Tibial artery (tissue), 4 donors: ENCODE measurements at regions not wholly inside any gene's neighbourhood (a gene's known extent, or its start where the extent isn't known, plus 50 kb on each side); places are given as distances from the start of the nearest gene placed in this dataset.
A peak's percentile ranks its signal among the peaks of the same experiment; 100 is the strongest.

Experiments used
- DNase-seq, 2 donors: peaks; one replicate each; pipeline ENCODE4 v3.0.0-alpha.2; 2019
- H3K27ac ChIP-seq, 2 donors: fragments of 200-600 bp; sonication (generic) in 1 of 2; 1 replicate in 1 of 2; 2 replicates in 1 of 2; pipeline ENCODE4 v1.5.1; 2018 to 2019; ENCODE audit warnings: mild to moderate bottlenecking in 1 of 2
- H3K27me3 ChIP-seq, 2 donors: fragments of 200-600 bp; sonication (generic) in 1 of 2; one replicate each; pipeline versions ENCODE4 v1.5.1 to v1.6.0; 2016 to 2019
- H3K36me3 ChIP-seq, 3 donors: fragments of 200-600 bp; sonication (generic) in 2 of 3; one replicate each; pipeline ENCODE4 v1.5.1; 2016 to 2019; ENCODE audit warnings: mild to moderate bottlenecking in 2 of 3
- H3K4me1 ChIP-seq, 4 donors: fragments of 200-600 bp; sonication (generic) in 2 of 4; 1 replicate in 3 of 4; 2 replicates in 1 of 4; pipeline ENCODE4 v1.5.1; 2016 to 2019
- H3K4me3 ChIP-seq, 2 donors: fragments of 200-600 bp; sonication (generic) in 1 of 2; 1 replicate in 1 of 2; 2 replicates in 1 of 2; pipeline ENCODE4 v1.5.1; 2018 to 2019; ENCODE audit warnings: mild to moderate bottlenecking in 2 of 2
- H3K9me3 ChIP-seq, 3 donors: fragments of 200-600 bp; sonication (generic) in 1 of 3; one replicate each; pipeline ENCODE4 v1.5.1; 2016 to 2019
- intact Hi-C: fragments of 100-400 bp; cut with DNase I; formaldehyde crosslinking; loops from one replicate; pipeline ENCODE4 v1.15.0; 2023; ENCODE audit warnings: low total_unique reads
- TF ChIP-seq, protein P1 (sequence below), 2 experiments: fragments of 200-600 bp in 1 of 2; fragments of 450-650 bp in 1 of 2; IDR thresholded peaks; one replicate each; pipeline ENCODE4 v1.5.1; 2017 to 2019; ENCODE audit warnings: antibody characterized with exemption in 2 of 2, mild to moderate bottlenecking in 1 of 2, moderate library complexity in 1 of 2

DNA sequence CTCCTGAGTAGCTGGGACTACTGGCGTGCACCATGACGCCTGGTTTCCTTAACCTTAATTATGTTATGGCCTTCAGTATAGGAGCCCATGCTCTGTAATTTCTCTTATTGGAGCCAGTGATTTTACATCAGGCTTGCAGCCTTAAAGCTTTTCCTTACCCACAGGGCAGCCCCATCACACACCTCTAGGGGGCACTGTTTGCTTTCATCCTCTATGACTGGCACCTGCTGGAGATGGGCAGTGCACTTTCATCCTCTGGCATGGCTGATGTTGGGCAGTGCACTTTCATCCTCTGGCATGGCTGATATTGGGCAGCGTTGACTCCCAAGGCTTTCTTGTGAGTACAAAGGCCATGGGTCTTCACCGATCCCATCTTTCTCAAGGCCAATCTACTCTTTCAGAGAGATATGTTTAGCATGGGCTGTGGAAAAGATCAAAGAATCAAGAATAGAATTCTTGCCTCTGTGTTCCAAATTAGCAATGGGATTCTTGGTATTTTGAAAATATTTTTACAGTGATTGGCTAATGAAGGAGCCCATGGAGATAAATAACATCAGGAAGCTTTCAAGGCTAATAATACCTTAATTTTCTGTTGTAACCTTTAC is 80.7 kb upstream of the MEX3C start:
- Histone ChIP-seq H3K9me3 (no peaks in the 10 kb centered on the region), H3K27ac (no peak overlapping the region), H3K4me3 (no peak overlapping the region), H3K36me3 (no peaks in the 10 kb centered on the region), H3K27me3 (no peaks in the 10 kb centered on the region), H3K4me1 (no peaks in the 10 kb centered on the region)
- TF ChIP-seq, protein P1, sequence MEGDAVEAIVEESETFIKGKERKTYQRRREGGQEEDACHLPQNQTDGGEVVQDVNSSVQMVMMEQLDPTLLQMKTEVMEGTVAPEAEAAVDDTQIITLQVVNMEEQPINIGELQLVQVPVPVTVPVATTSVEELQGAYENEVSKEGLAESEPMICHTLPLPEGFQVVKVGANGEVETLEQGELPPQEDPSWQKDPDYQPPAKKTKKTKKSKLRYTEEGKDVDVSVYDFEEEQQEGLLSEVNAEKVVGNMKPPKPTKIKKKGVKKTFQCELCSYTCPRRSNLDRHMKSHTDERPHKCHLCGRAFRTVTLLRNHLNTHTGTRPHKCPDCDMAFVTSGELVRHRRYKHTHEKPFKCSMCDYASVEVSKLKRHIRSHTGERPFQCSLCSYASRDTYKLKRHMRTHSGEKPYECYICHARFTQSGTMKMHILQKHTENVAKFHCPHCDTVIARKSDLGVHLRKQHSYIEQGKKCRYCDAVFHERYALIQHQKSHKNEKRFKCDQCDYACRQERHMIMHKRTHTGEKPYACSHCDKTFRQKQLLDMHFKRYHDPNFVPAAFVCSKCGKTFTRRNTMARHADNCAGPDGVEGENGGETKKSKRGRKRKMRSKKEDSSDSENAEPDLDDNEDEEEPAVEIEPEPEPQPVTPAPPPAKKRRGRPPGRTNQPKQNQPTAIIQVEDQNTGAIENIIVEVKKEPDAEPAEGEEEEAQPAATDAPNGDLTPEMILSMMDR (IDR thresholded peaks at IDR 0.05): peak in 1 of 2 experiments; percentile 10
- no peak for DNase-seq
- intact Hi-C loops: no loop called here

DNA sequence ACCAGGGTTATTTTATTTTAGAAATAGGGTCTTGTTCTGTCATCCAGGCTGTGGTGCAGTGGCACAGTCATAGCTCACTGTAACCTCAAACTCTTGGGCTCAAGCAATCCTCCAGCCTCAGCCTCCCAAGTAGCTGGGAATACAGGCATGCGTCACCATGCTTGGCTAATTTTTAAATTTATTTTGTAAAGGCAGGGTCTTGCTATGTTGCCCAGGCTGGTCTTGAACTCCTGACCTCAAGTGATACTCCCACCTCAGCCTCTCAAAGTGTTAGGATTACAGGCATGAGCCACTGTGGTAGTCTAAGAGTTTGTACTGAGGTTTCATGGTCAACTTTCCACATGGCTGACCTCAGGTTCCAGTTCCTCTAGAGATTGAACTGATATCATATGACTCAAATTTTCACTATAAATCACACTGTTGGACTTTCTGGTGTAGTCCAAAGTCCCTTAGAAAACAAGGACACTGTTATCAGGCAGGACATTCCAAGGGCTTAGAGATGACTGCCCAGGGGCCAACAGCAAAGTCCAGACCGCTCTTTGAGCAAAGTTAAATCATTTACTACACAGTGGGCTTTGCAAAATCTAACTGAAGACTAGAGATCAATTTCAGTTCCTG is 82.0 kb upstream of the MEX3C start:
- no peak for DNase-seq
- TF ChIP-seq, protein P1 (IDR thresholded peaks at IDR 0.05): no peak
- Histone ChIP-seq H3K27me3 (no peaks in the 10 kb centered on the region), H3K9me3 (no peaks in the 10 kb centered on the region), H3K4me3 (no peak overlapping the region), H3K4me1 (no peaks in the 10 kb centered on the region), H3K36me3 (no peaks in the 10 kb centered on the region), H3K27ac (no peak overlapping the region)
- intact Hi-C loops: no loop called here

DNA sequence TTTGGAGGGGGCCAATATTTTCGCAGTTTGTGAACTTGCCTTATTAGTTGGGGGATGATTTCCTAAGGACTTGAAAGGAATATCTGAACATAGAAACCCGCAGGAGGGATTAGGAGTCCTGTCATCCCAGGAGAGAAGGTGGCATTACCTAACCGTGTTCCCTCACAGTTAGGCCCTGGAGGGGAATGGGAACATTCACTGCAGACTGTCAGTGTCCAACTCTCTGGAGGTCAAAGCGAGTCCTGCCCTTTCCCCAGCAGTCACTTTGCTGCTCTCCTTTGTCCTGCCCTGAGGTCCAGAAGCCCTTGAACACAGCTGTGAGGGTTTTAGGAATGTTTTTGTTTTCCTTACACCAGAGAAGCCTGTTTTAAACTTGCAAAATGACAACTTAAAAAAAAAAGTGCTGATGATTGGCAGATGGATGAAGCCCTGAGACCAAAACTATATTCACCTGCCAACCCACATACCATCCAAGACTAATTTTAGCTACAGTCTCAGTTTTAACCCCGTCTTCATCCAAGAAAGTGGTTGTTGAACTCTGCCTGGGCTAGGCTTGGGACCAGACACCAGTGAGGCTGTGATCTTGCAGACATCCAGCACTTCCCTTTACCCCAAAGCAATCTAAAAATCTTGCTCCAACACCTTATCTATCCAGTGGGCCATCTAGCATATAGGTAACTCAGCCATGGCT is 90.5 kb upstream of the MEX3C start:
- TF ChIP-seq, protein P1 (IDR thresholded peaks at IDR 0.05): no peak
- Histone ChIP-seq H3K9me3 (no peaks in the 10 kb centered on the region), H3K27ac (no peak overlapping the region), H3K36me3 (no peaks in the 10 kb centered on the region), H3K27me3 (no peaks in the 10 kb centered on the region), H3K4me1 (no peaks in the 10 kb centered on the region), H3K4me3 (no peak overlapping the region)
- no peak for DNase-seq
- intact Hi-C loops: no loop called here

DNA sequence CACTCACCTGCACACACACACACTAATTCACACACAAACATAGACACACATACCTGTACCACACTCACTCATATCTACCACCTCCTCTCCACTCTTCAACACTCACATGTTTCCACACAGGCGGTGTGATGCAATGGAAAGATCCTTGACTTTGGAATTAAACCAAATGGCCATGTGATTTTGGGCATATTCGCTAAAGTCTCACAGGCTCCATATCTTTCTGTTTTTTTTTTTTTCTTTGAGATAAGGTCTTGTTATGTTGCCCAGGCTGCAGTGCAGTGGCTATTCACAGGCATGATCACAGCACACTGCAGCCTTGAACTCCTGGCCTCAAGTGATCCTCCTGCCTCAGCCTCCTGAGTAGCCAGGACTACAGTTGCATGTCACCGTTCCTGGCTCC is 91.1 kb upstream of the MEX3C start:
- Histone ChIP-seq H3K4me1 (no peaks in the 10 kb centered on the region), H3K36me3 (no peaks in the 10 kb centered on the region), H3K27me3 (no peaks in the 10 kb centered on the region), H3K27ac (no peak overlapping the region), H3K4me3 (no peak overlapping the region), H3K9me3 (no peaks in the 10 kb centered on the region)
- TF ChIP-seq, protein P1 (IDR thresholded peaks at IDR 0.05): no peak
- intact Hi-C loops: no loop called here
- no peak for DNase-seq

DNA sequence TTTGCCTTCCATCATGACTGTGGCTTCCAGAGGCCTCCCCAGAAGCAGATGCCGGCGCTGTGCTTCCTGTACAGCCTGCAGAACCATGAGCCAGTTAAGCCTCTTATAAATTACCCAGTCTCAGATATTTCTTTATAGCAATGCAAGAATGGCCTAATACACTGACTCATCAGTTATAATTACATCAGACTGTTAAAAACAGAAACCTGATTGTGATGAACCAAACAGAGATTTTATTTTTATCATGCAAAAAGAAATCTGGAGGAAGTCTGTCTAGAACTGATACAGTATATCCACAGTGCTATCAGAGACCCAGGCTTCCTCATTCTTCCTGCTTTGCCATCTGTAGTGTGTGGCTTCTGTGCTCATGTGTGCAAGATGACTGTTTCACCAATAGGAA is 93.4 kb upstream of the MEX3C start:
- H3K4me3 ChIP-seq: no peak overlapping the region
- H3K27me3 ChIP-seq: no peaks in the 10 kb centered on the region
- no peak overlapping the region for H3K27ac ChIP-seq
- intact Hi-C loops: no loop called here
- no peaks in the 10 kb centered on the region for H3K4me1 ChIP-seq
- TF ChIP-seq, protein P1 (IDR thresholded peaks at IDR 0.05): no peak
- no peak for DNase-seq
- H3K9me3 ChIP-seq: no peaks in the 10 kb centered on the region
- no peaks in the 10 kb centered on the region for H3K36me3 ChIP-seq
